Stimulated activated CD8-positive, alpha-beta memory T cell treated with anti-CD3 and anti-CD28 coated beads, Interleukin-12 subunit alpha, Interleukin-12 subunit beta, amount 100 ng/mL, for 24 hours (primary cell): ENCODE measurements at regions not wholly inside any gene's neighbourhood (a gene's known extent, or its start where the extent isn't known, plus 50 kb on each side); places are given as distances from the start of the nearest gene placed in this dataset.

ENCODE experiments used
- DNase-seq: peaks from one replicate; pipeline ENCODE4 v3.0.0-alpha.2; 2020; ENCODE audit errors: extremely low read depth

GRCh38 chr14:100438678-100439592, 115.8 kb downstream of the SLC25A47 start:
- DNase-seq, result peak; percentile 17

GRCh38 chr14:100439781-100440180, 116.6 kb downstream of the SLC25A47 start:
- DNase-seq, result no peak

GRCh38 chr14:100440207-100440631, 117.1 kb downstream of the SLC25A47 start:
- no peak for DNase-seq

GRCh38 chr14:100440758-100441203, 117.6 kb downstream of the SLC25A47 start:
- no peak for DNase-seq

- DNase-seq, result no peak
These were observed 118.3 kb downstream of the SLC25A47 start for GRCh38 chr14:100441271-100441947.

GRCh38 chr14:100442036-100442435, 118.9 kb downstream of the SLC25A47 start:
- DNase-seq, result no peak

GRCh38 chr14:100442498-100443490, 119.7 kb downstream of the SLC25A47 start:
- no peak for DNase-seq

- no peak for DNase-seq
These were observed 120.5 kb downstream of the SLC25A47 start for GRCh38 chr14:100443603-100444002.

- no peak for DNase-seq
These were observed 122.4 kb downstream of the SLC25A47 start for GRCh38 chr14:100445436-100446088.

GRCh38 chr14:100446572-100446971, 123.4 kb downstream of the SLC25A47 start:
- DNase-seq, result no peak

- no peak for DNase-seq
These were observed 125.2 kb downstream of the SLC25A47 start for GRCh38 chr14:100448376-100448775.

GRCh38 chr14:100449225-100449987, 126.3 kb downstream of the SLC25A47 start:
- DNase-seq, result no peak

GRCh38 chr14:100450049-100450448, 126.9 kb downstream of the SLC25A47 start:
- DNase-seq, result no peak

- no peak for DNase-seq
These were observed 127.6 kb downstream of the SLC25A47 start for GRCh38 chr14:100450736-100451135.

GRCh38 chr14:100451264-100451663, 128.1 kb downstream of the SLC25A47 start:
- DNase-seq, result no peak

- no peak for DNase-seq
These were observed 130.8 kb downstream of the SLC25A47 start for GRCh38 chr14:100453930-100454329.

GRCh38 chr14:100454437-100454836, 131.3 kb downstream of the SLC25A47 start:
- DNase-seq, result no peak

GRCh38 chr14:100463937-100464336, 123.3 kb downstream of the BEGAIN start:
- no peak for DNase-seq

GRCh38 chr14:100466111-100466856, 120.9 kb downstream of the BEGAIN start:
- DNase-seq, result no peak
